ENCODE measurements at regions not wholly inside any gene's neighbourhood (a gene's known extent, or its start where the extent isn't known, plus 50 kb on each side); places are given as distances from the start of the nearest gene placed in this dataset.
"Not testable (repeated sequence)": the region's sequence is repeated elsewhere in the genome, so short reads cannot be mapped to it uniquely, and the experiment has no call there.

DNA sequence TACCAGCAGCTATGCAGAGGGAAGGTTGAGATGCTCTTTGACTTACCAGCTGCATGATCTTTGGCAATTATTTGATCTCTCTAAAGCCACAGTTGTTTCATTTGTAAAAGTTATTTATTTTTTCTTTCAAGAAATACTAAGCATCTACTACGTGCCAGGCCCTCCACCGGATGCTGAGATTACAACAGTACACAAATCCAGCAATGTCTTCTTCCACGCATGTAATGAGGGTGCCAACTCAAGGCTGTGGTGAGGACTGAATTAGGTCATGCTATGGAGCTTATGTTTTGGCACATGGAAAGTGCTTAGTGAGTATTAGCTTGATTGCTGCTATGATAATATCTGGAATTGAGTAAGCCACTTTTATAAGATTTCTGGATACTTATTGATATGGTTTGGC is 358.2 kb downstream of the IRS2 start:
- no peak for DNase-seq

DNA sequence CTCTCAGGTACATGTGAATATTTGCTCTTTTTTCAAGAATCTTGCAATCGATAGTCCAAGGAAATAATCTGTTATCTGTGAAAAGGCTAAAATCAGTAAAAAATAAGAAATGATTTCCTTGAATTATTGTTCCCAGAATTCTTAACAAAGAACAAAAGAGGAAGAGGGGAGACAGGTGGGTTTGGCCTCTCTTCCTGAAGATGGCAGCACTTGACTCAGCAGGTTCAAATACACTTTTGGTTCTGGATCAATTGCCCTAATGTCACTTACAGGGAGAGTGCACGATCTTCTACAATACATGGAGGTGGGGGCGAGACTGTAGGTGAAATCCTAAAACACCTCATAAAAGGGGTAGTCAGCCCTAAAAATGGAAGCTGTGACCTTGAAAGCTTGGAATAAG is 358.7 kb downstream of the IRS2 start:
- no peak for DNase-seq

- no peak for DNase-seq
These were observed 359.2 kb downstream of the IRS2 start for GRCh38 chr13:109427148-109427547.

DNA sequence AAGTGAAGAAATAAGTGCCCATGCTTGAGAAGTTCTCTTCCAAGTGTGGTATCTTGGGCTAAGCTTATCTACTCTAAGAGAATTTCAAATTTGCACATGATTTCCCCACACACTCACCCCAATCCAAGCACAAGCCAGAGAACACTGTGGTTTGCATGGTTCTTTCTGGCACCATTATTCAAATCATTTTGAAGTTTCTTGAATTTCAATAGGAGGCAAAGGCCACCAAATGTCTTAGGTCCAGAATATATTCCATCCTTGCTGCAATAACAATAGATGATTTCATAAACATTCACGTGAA is 359.7 kb downstream of the IRS2 start:
- no peak for DNase-seq

- no peak for DNase-seq
These were observed 360.3 kb downstream of the IRS2 start for GRCh38 chr13:109425821-109426689.

DNA sequence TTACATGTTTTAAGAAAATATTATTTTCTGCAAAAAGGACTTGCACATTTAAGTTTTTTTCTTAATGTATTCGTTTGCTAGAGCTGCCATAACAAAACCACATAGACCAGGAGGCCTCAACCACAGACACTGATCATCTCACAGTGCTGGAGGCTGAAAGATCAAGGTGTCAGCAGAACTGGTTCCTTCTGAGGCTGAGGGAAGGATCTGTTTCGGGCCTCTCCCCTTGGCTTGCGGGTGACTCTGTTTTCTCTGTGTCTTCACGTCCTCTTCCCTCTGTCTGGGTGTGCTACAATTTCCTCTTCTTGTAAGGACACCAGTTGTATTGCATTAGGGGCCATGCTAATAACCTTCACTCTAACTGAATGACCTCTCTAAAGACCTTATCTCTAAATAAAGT is 364.2 kb downstream of the IRS2 start:
- no peak for DNase-seq

DNA sequence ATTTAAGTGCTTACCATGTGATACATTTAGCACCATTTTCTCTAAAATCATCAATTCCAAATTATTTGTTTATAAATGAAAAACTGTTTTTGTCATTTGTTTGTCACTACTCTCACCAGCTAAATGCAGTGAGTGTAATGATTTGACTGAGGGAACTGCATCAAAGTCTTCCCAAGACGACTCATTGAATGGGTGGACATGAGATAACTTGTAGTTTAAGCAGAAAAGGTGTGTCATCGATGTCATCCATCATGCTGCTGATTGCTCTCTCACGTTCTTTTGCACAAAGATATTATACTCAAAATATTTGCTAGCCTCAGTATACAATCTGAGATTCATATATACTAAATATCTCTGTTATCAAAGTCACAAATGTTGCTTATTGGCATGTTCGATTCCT is 366.5 kb downstream of the IRS2 start:
- no peak for DNase-seq

DNA sequence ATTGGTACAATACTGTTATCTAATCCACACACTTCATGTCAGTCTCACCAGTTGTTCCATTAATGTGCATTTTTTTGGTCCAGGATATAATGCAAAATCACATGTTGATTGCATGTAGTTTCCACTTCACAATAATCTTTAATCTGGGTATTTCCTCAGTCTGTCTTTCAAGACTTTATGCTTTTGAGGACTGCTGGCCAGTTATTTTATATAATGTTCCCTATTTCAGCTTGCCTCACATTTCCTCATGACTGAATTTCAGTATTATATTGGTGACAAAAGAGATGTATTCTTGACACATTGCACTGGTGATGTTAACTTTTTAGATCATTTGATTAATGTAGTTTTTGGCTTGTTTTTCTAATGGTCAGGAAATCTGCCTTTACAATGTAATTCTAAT is 368.3 kb downstream of the IRS2 start:
- DNase-seq = no peak

DNA sequence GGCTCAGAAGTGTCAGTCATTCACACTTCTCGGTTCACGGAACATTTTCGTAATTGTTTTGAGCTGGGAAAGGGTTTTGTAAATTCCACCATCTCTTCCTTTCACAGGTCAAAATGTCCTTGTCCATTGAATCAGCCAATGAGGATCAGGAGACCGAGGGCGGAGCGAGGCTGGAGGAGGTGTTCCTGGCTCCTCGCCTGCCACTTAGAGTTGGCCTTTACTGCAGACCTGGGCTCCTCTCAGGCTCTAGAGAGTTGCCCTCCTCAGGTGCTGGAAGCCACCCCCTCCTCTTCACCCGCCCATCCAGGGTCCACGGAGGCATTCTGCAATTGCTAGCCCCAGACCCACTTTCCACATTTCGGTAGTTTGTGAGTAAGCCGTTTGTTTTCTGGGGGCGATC is 370.4 kb downstream of the IRS2 start:
- DNase-seq = no peak

- DNase-seq = no peak
These were observed 371.3 kb downstream of the IRS2 start for GRCh38 chr13:109415057-109415456.

- no peak for DNase-seq
These were observed 374.0 kb downstream of the IRS2 start for GRCh38 chr13:109412283-109412901.

GRCh38 chr13:109410868-109411267 is 375.5 kb downstream of the IRS2 start:
- no peak for DNase-seq

GRCh38 chr13:109408591-109409382 is 377.6 kb downstream of the IRS2 start:
- no peak for DNase-seq

- no peak for DNase-seq
These were observed 379.9 kb downstream of the IRS2 start for GRCh38 chr13:109406376-109406992.

DNA sequence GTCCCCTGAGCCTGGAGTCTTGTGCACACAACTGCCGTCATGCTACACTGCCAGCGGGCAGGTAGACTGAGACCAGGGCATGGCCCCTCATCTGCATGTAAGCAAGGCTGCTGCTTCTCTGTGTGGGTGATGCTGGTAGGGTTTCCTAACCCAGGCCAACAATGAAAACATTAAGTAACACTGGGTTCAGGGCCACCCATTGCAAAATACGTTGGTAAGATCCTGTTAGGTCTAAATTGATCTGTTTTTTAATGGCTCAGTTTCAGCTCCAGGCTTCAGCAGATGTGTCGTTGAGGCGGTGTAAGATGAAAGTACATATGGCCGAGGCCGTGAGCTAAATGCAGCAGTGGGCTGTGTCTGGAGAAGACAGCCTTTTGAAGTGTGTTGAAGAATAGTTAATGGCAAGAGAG is 383.4 kb downstream of the IRS2 start:
- no peak for DNase-seq

DNA sequence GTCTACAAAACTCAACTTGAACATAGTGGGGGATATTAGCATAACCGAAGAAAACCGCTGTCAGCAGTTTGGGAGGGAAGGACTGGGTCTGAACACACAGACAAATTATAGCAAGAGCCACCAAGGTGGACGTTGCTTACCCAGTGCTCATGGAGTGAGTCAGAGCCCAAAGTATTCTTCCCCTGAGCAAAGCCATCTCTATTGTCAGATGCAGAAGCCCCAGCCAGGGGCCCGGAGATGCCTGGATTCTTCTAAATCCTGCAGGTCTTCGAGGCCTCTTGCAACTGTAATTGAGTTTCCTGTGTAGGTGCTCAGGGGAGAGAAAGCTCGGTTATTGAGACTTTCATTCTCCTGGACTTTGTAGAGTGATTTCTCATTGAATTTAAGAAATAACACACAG is 384.5 kb downstream of the IRS2 start:
- DNase-seq = no peak

- DNase-seq = no peak
These were observed 385.1 kb downstream of the IRS2 start for GRCh38 chr13:109401307-109401706.

- no peak for DNase-seq
These were observed 385.6 kb downstream of the IRS2 start for GRCh38 chr13:109400624-109401257.

DNA sequence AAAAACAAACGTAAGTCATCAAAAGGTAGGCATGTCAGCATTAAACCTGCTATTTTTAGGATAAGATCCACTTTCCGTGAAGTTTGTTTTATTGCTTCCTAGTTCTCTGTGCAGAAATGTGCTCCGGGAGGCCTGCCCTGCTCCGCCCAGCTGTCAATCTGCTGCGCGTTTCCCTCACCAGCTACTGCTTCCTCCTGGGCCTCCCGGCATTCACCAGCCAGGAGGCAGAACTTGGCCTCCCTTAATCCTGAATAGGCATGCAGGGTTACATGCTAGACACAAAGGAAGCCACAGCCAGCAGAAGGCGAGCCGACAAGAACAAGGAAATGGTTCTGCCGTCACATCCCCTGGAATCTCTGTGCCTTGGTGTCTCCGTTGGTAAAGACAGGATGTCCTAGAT is 386.2 kb downstream of the IRS2 start:
- no peak for DNase-seq

DNA sequence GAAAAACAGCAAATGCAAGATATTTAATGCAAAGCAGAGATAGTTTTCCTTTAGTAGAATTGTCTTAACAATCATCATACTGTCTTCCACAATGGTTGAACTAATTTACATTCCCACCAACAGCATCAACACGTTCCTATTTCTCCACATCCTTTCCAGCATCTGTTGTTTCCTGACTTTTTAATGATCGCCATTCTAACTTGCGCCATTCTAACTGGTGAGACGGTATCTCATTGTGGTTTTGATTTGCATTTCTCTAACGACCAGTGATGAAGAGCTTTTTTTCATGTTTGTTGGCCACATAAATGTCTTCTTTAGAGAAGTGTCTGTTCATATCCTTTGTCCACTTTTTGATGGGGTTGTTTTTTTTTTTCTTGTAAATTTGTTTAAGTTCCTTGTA is 388.3 kb downstream of the IRS2 start:
- DNase-seq = not testable (repeated sequence)

- DNase-seq = no peak
These were observed 389.1 kb downstream of the IRS2 start for GRCh38 chr13:109397285-109397684.

DNA sequence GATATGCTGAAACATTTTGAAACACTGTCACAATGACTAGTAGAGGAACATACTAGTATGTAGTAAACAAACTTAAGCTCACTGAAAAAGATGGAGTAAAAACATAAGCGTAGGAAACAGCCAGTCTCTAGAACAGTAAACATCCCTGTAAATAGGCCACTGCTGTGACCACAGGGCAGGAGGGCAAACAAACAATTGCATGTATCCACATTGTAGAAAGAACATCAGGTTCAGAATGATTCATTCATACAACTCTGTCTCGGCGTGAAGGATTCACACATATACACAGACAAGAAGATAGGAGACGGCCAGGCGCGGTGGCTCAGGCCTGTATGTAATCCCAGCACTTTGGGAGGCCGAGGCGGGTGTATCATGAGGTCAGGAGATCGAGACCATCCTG is 390.1 kb downstream of the IRS2 start:
- DNase-seq = no peak

- DNase-seq = no peak
These were observed 391.4 kb downstream of the IRS2 start for GRCh38 chr13:109395014-109395413.
